Vagina (tissue), 2 donors: ENCODE measurements at regions not wholly inside any gene's neighbourhood (a gene's known extent, or its start where the extent isn't known, plus 50 kb on each side); places are given as distances from the start of the nearest gene placed in this dataset.

Source experiments
- DNase-seq, 2 donors: peaks; one replicate each; pipeline ENCODE4 v3.0.0-alpha.2; 2017; ENCODE audit errors: extremely low spot score in 2 of 2
- H3K27ac ChIP-seq: fragments of 200-600 bp; sonication (generic); one replicate; pipeline ENCODE4 v1.5.1; 2019
- H3K27me3 ChIP-seq: fragments of 200-600 bp; sonication (generic); one replicate; pipeline ENCODE4 v1.5.1; 2019
- H3K36me3 ChIP-seq, 2 donors: fragments of 200-600 bp; sonication (generic); one replicate each; pipeline ENCODE4 v1.5.1; 2017 to 2019
- H3K4me1 ChIP-seq: fragments of 200-600 bp; sonication (generic); one replicate; pipeline ENCODE4 v1.5.1; 2019
- H3K4me3 ChIP-seq, 2 donors: fragments of 200-600 bp; sonication (generic); 1 replicate in 1 of 2; 2 replicates in 1 of 2; pipeline ENCODE4 v1.5.1; 2016 to 2019
- H3K9me3 ChIP-seq: fragments of 200-600 bp; sonication (generic); one replicate; pipeline ENCODE4 v1.5.1; 2019
- POLR2A ChIP-seq, 2 donors: fragments of 450-650 bp; IDR thresholded peaks; one replicate each; pipeline ENCODE4 v1.6.1; 2017; ENCODE audit warnings: antibody characterized with exemption in 2 of 2, mild to moderate bottlenecking in 2 of 2, moderate library complexity in 2 of 2
- POLR2AphosphoS5 ChIP-seq, 2 donors: sonication (generic); formaldehyde crosslinking; IDR thresholded peaks; one replicate each; pipeline ENCODE4 v1.9.0; 2017; ENCODE audit warnings: antibody characterized with exemption in 2 of 2, mild to moderate bottlenecking in 2 of 2, low read depth in 1 of 2; ENCODE audit not compliant: insufficient read depth in 1 of 2
- intact Hi-C: fragments of 100-400 bp; cut with DNase I; formaldehyde crosslinking; loops from one replicate; pipeline ENCODE4 v1.15.1; 2023
- TF ChIP-seq, protein P1 (sequence below), 3 experiments: fragments of 450-650 bp in 2 of 3; fragments of 200-600 bp in 1 of 3; sonication (generic) in 1 of 3; IDR thresholded peaks; one replicate each; pipeline ENCODE4 v1.5.1; 2017 to 2019; ENCODE audit warnings: antibody characterized with exemption in 3 of 3, mild to moderate bottlenecking in 2 of 3, moderate library complexity in 2 of 3

DNA sequence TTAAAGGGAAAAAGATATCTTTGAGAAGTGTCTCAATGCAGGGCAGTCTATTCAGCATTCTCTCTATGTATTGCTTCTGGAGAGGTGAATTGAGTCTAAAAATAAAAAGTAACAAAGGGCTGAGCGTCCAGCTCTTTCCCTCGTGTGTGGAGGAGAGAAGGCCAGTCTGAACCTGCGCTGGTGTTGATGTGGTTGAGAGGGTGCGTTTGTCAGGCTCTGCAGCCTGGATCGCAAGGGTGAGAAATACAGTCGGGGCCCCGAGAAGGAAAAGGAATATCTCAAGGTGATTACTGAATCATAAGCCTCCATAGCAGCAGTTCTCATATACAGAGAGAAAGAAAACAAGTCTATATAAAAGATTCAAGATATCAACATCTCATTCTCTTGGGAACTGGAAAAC lies 494.1 kb upstream of the MDFIC2 start:
- no peaks in the 10 kb centered on the region for H3K27me3 ChIP-seq
- H3K36me3 ChIP-seq: no peaks in the 10 kb centered on the region
- H3K9me3 ChIP-seq: no peaks in the 10 kb centered on the region
- DNase-seq: no peak
- H3K27ac ChIP-seq: no peak overlapping the region
- intact Hi-C loops: no loop called here
- no peaks in the 10 kb centered on the region for H3K4me1 ChIP-seq
- TF ChIP-seq POLR2AphosphoS5 (IDR thresholded peaks at IDR 0.05; ENCODE audit: insufficient read depth in 1 of 2, low read depth in 1 of 2): no peak
- no peak for TF ChIP-seq POLR2A (IDR thresholded peaks at IDR 0.05)
- TF ChIP-seq, protein P1, sequence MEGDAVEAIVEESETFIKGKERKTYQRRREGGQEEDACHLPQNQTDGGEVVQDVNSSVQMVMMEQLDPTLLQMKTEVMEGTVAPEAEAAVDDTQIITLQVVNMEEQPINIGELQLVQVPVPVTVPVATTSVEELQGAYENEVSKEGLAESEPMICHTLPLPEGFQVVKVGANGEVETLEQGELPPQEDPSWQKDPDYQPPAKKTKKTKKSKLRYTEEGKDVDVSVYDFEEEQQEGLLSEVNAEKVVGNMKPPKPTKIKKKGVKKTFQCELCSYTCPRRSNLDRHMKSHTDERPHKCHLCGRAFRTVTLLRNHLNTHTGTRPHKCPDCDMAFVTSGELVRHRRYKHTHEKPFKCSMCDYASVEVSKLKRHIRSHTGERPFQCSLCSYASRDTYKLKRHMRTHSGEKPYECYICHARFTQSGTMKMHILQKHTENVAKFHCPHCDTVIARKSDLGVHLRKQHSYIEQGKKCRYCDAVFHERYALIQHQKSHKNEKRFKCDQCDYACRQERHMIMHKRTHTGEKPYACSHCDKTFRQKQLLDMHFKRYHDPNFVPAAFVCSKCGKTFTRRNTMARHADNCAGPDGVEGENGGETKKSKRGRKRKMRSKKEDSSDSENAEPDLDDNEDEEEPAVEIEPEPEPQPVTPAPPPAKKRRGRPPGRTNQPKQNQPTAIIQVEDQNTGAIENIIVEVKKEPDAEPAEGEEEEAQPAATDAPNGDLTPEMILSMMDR (IDR thresholded peaks at IDR 0.05): no peak
- H3K4me3 ChIP-seq: no peak overlapping the region

DNA sequence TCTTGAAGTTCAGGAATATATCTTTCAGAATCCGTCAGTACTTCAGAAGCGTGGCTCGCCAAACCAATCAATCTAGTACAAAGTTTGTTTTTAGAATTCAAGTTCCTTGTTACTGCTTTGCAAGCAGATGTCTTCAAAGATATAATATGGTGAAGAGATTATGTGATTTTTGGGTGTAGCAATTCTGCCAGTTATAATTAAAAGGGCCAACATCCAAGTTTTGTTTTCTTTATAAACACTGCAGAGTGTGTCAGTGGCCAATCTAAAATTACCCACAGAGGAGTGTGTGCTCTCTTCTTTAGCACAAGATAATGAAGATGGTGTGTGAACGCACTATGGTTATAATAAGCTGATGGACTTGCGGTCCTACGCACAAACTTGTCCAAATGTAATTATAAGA lies 493.6 kb upstream of the MDFIC2 start:
- H3K27ac ChIP-seq: no peak overlapping the region
- H3K9me3 ChIP-seq: no peaks in the 10 kb centered on the region
- H3K4me1 ChIP-seq: no peaks in the 10 kb centered on the region
- H3K27me3 ChIP-seq: no peaks in the 10 kb centered on the region
- H3K36me3 ChIP-seq: no peaks in the 10 kb centered on the region
- no peak overlapping the region for H3K4me3 ChIP-seq
- TF ChIP-seq POLR2AphosphoS5 (IDR thresholded peaks at IDR 0.05; ENCODE audit: insufficient read depth in 1 of 2, low read depth in 1 of 2) (no peak), POLR2A (IDR thresholded peaks at IDR 0.05) (no peak)
- TF ChIP-seq, protein P1 (IDR thresholded peaks at IDR 0.05): no peak
- no peak for DNase-seq
- intact Hi-C loops: no loop called here

DNA sequence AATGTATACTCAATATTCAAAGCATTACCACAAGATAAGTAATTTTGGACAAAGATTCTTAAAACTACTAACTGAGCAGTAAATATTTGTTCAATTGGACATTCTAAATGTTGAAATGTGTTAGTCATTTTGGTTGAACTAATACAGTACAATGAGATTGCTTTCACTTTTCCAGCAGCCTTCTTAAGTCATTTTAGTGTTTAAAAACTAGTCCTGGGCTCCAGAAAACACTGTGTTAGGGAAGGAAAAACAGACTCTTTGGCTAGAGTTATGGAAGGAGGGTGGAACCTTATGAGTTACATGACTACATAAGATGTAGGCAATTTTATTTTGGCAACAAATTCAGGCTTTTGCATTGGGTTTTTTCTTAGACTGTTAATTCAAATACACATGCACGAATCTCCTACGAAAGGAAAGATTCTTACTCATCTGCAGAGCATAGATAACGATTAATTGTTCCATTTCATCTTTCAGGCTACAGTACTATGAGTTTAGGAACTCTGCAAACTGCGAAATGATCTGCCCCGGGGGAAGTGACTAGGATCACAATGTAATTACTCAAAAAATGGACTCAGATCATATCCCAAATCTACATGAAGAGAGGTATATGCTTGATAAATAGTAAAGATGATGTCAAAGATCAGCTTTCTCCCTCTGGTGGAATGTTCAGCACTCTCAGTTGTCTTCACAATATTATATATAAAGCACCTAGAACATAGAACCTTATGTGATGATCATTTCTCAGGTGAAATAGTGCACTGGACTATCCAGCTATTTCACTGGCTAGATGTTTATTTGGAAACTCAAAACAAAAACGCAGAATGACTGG lies 492.8 kb upstream of the MDFIC2 start:
- no peak overlapping the region for H3K27ac ChIP-seq
- H3K36me3 ChIP-seq: no peaks in the 10 kb centered on the region

DNA sequence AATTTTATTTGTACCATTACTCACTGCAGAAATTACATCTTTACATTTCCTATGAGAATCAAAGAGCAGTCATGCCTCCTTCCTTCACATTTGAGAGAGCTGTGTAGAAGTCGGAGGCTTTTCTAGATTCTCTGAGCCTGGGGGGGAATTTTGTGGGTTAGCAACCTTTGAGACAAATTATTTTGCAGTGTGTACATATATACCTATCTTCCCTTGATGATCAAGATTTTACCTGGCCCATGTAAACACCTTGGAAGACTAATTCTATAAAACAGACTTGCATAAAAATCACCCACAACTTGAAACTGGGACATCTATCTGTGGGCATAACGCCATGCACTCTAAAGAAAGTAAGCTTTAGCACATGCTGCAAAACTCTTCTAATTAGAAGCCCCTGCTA lies 491.5 kb upstream of the MDFIC2 start:
- H3K27ac ChIP-seq: no peak overlapping the region
- no peak overlapping the region for H3K4me3 ChIP-seq
- H3K4me1 ChIP-seq: no peaks in the 10 kb centered on the region
- H3K36me3 ChIP-seq: no peaks in the 10 kb centered on the region
- intact Hi-C loops: no loop called here
- H3K27me3 ChIP-seq: no peaks in the 10 kb centered on the region
- no peaks in the 10 kb centered on the region for H3K9me3 ChIP-seq
- DNase-seq: no peak
- TF ChIP-seq POLR2AphosphoS5 (IDR thresholded peaks at IDR 0.05; ENCODE audit: insufficient read depth in 1 of 2, low read depth in 1 of 2) (no peak), POLR2A (IDR thresholded peaks at IDR 0.05) (no peak)
- TF ChIP-seq, protein P1 (IDR thresholded peaks at IDR 0.05): no peak

More for the DNA sequence above, 492.8 kb upstream of the MDFIC2 start:
- intact Hi-C loops: no loop called here
- TF ChIP-seq, protein P1 (IDR thresholded peaks at IDR 0.05): no peak
- no peak for TF ChIP-seq POLR2AphosphoS5 (IDR thresholded peaks at IDR 0.05; ENCODE audit: insufficient read depth in 1 of 2, low read depth in 1 of 2)
- no peaks in the 10 kb centered on the region for H3K27me3 ChIP-seq
- DNase-seq: no peak
- H3K9me3 ChIP-seq: no peaks in the 10 kb centered on the region
- no peaks in the 10 kb centered on the region for H3K4me1 ChIP-seq
- peak overlapping the region in 1 of 2 donors; percentile 9 for H3K4me3 ChIP-seq

DNA sequence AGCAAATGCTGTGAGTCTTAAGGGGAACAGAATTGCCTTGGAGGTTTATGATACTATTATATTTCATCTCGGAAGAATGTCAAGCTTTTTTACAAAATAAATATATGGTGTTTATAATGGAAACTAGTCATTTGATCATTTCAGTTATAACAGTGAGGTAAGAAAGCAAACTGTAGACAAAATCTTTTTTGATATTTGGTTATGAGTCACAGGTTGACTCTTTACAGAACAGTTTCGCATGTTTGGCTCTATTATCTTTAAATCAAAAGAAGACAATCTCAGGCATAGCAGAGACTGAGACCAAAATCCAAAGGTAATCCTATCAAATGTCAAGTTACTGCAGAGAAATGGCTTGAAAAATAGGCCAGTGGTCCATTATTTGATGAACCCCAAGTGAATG lies 490.9 kb upstream of the MDFIC2 start:
- Histone ChIP-seq H3K36me3 (no peaks in the 10 kb centered on the region), H3K4me1 (no peaks in the 10 kb centered on the region), H3K9me3 (no peaks in the 10 kb centered on the region), H3K27ac (no peak overlapping the region), H3K4me3 (no peak overlapping the region), H3K27me3 (no peaks in the 10 kb centered on the region)
- TF ChIP-seq POLR2A (IDR thresholded peaks at IDR 0.05): no peak
- TF ChIP-seq POLR2AphosphoS5 (IDR thresholded peaks at IDR 0.05; ENCODE audit: insufficient read depth in 1 of 2, low read depth in 1 of 2): no peak
- TF ChIP-seq, protein P1 (IDR thresholded peaks at IDR 0.05): no peak
- intact Hi-C loops: no loop called here
- no peak for DNase-seq
